DOHH2 (cell line): ENCODE measurements at regions not wholly inside any gene's neighbourhood (a gene's known extent, or its start where the extent isn't known, plus 50 kb on each side); places are given as distances from the start of the nearest gene placed in this dataset.
"Not testable (repeated sequence)": the region's sequence is repeated elsewhere in the genome, so short reads cannot be mapped to it uniquely, and the experiment has no call there.

Source experiments
- H3F3A ChIP-seq: fragments of 200-600 bp; sonication (generic), shearing (Covaris generic); 2 replicates; pipeline ENCODE4 v1.6.0; 2016; ENCODE audit warnings: antibody characterized with exemption, mild to moderate bottlenecking; ENCODE audit not compliant: control insufficient read depth, insufficient read depth
- H3K27ac ChIP-seq: fragments of 200-600 bp; sonication (generic); 2 replicates; pipeline ENCODE4 v1.5.1; 2014; ENCODE audit warnings: low read depth, mild to moderate bottlenecking, low read length, moderate library complexity
- H3K27me3 ChIP-seq: fragments of 200-600 bp; sonication (generic); 2 replicates; pipeline ENCODE4 v1.6.1; 2014; ENCODE audit warnings: mild to moderate bottlenecking, low read length, mixed read lengths; ENCODE audit not compliant: control insufficient read depth
- H3K36me3 ChIP-seq: fragments of 200-600 bp; sonication (generic); 2 replicates; pipeline ENCODE4 v1.6.1; 2014; ENCODE audit warnings: mild to moderate bottlenecking, low read length, moderate library complexity, mixed read lengths; ENCODE audit not compliant: control insufficient read depth
- H3K4me1 ChIP-seq: fragments of 200-600 bp; sonication (generic); 2 replicates; pipeline ENCODE4 v1.6.1; 2014; ENCODE audit warnings: mild to moderate bottlenecking, low read length, mixed read lengths; ENCODE audit not compliant: control insufficient read depth
- H3K4me2 ChIP-seq: fragments of 200-600 bp; sonication (generic); 2 replicates; pipeline ENCODE4 v1.6.0; 2014; ENCODE audit warnings: mild to moderate bottlenecking, low read length, moderate library complexity
- H3K4me3 ChIP-seq: fragments of 200-600 bp; sonication (generic); 2 replicates; pipeline ENCODE4 v1.5.1; 2014; ENCODE audit warnings: mild to moderate bottlenecking, low read length, mixed read lengths
- H3K79me2 ChIP-seq: fragments of 200-600 bp; sonication (generic); 2 replicates; pipeline ENCODE4 v1.6.1; 2014; ENCODE audit warnings: mild to moderate bottlenecking, low read length, mixed read lengths; ENCODE audit not compliant: control insufficient read depth
- H3K9me2 ChIP-seq: fragments of 200-600 bp; sonication (generic); replicated peaks from 2 replicates; pipeline ENCODE4 v1.6.1; 2014; ENCODE audit warnings: mild to moderate bottlenecking, low read length, mixed read lengths; ENCODE audit not compliant: control insufficient read depth
- H3K9me3 ChIP-seq: fragments of 200-600 bp; sonication (generic); 2 replicates; pipeline ENCODE4 v1.6.1; 2014; ENCODE audit warnings: antibody characterized with exemption, low read length, mixed read lengths; ENCODE audit not compliant: control insufficient read depth, insufficient read depth
- H4K20me1 ChIP-seq: fragments of 200-600 bp; sonication (generic); 2 replicates; pipeline ENCODE4 v1.6.0; 2014; ENCODE audit warnings: low read depth, mild to moderate bottlenecking, antibody characterized with exemption, low read length, moderate library complexity; ENCODE audit not compliant: control insufficient read depth, insufficient read depth
- EZH2phosphoT487 ChIP-seq: fragments of 200-600 bp; sonication (generic); IDR thresholded peaks from 2 replicates; pipeline ENCODE4 v1.6.1; 2017; ENCODE audit warnings: borderline replicate concordance, mild to moderate bottlenecking, antibody characterized with exemption, low read length, moderate library complexity, mixed read lengths
- TF ChIP-seq, protein P1 (sequence below): fragments of 200-600 bp; sonication (generic); IDR thresholded peaks from one replicate; pipeline ENCODE4 v1.5.1; 2014; ENCODE audit warnings: antibody characterized with exemption, mild to moderate bottlenecking, low read depth, low read length; ENCODE audit not compliant: poor library complexity, severe bottlenecking

DNA sequence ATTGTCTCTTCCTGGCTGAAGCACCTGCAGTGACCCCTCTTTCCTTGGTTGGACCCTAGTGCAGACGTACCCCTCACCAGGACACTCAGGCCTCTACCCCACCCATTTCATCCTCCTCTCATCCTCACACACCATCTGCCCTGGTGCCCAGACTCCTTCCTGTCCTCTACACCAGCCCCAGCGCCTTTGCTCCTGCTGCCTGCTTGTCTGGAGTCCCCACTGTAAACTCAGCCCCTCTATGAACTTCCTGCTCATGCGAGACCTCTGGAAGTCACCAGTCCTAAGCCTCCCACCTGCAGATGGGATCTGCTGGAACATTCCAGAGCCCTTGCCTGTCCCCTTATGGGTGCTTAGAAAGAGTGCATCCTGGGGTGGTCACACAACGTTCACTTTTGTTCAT is 242.5 kb downstream of the ADGRD1 start:
- H3K9me3 ChIP-seq, result peaks cover 6% of the 10 kb centered on the region; the same call in 1 of the 2 replicates
- H3K4me1 ChIP-seq, result no peaks in the 10 kb centered on the region
- H3K4me3 ChIP-seq, result no peak overlapping the region
- H3K27me3 ChIP-seq, result peaks cover 6% of the 10 kb centered on the region
- no peaks in the 10 kb centered on the region for H3K9me2 ChIP-seq
- no peak overlapping the region for H3K27ac ChIP-seq
- no peaks in the 10 kb centered on the region for H4K20me1 ChIP-seq
- TF ChIP-seq, protein P1, sequence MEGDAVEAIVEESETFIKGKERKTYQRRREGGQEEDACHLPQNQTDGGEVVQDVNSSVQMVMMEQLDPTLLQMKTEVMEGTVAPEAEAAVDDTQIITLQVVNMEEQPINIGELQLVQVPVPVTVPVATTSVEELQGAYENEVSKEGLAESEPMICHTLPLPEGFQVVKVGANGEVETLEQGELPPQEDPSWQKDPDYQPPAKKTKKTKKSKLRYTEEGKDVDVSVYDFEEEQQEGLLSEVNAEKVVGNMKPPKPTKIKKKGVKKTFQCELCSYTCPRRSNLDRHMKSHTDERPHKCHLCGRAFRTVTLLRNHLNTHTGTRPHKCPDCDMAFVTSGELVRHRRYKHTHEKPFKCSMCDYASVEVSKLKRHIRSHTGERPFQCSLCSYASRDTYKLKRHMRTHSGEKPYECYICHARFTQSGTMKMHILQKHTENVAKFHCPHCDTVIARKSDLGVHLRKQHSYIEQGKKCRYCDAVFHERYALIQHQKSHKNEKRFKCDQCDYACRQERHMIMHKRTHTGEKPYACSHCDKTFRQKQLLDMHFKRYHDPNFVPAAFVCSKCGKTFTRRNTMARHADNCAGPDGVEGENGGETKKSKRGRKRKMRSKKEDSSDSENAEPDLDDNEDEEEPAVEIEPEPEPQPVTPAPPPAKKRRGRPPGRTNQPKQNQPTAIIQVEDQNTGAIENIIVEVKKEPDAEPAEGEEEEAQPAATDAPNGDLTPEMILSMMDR, result no peak
- TF ChIP-seq EZH2phosphoT487, result no peak
- no peak overlapping the region for H3K4me2 ChIP-seq
- H3F3A ChIP-seq, result no peaks in the 10 kb centered on the region
- no peaks in the 10 kb centered on the region for H3K36me3 ChIP-seq
- H3K79me2 ChIP-seq, result no peaks in the 10 kb centered on the region

DNA sequence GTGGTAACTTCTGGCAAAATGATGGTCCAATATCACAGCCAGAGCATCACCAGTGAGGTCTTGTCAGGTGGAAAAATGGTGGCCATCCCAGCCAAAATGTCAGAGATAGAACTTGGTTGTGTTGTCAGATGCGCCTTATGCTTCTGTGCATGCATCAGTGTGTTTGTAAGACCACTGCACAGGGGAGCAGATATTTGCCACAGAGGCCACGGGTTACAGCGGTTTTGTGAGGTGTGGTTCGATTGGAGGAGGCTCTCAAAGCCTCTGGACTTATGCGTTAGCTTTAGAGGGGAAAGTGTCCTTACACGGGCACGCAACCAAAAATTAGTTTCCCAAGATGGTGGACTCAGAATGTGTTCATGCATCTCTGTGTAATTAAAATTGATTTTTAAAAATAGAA is 243.8 kb downstream of the ADGRD1 start:
- Histone ChIP-seq H3K79me2 (no peaks in the 10 kb centered on the region), H3K9me2 (no peaks in the 10 kb centered on the region), H3K36me3 (no peaks in the 10 kb centered on the region), H4K20me1 (no peaks in the 10 kb centered on the region), H3K27me3 (no peaks in the 10 kb centered on the region), H3K4me1 (no peaks in the 10 kb centered on the region), H3F3A (no peaks in the 10 kb centered on the region), H3K9me3 (peaks cover 6% of the 10 kb centered on the region; the same call in 1 of the 2 replicates), H3K27ac (no peak overlapping the region), H3K4me2 (no peak overlapping the region), H3K4me3 (no peak overlapping the region)
- TF ChIP-seq EZH2phosphoT487, result no peak
- TF ChIP-seq, protein P1, result no peak

DNA sequence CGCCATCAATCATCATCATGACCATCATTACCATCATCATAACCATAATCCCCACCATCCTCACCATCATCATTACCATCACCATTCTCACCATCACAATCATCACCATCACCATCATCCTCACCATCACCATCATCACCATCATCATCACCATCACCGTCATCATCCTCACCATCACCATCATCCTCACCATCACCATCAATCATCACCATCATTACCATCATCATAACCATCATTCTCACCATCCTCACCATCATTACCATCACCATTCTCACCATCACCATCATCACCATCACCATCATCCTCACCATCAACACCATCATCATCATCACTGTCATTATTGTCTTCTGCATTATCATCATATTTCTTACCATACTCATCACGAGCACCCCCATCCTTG is 245.5 kb downstream of the ADGRD1 start:
- no peaks in the 10 kb centered on the region for H3K9me2 ChIP-seq
- H3K36me3 ChIP-seq, result no peaks in the 10 kb centered on the region
- H3F3A ChIP-seq, result no peaks in the 10 kb centered on the region
- H3K27ac ChIP-seq, result no peak overlapping the region
- no peak overlapping the region for H3K4me2 ChIP-seq
- no peak for TF ChIP-seq EZH2phosphoT487
- H3K79me2 ChIP-seq, result no peaks in the 10 kb centered on the region
- H3K4me1 ChIP-seq, result no peaks in the 10 kb centered on the region
- H3K9me3 ChIP-seq, result peaks cover 1% of the 10 kb centered on the region; the same call in 1 of the 2 replicates
- H4K20me1 ChIP-seq, result no peaks in the 10 kb centered on the region
- no peaks in the 10 kb centered on the region for H3K27me3 ChIP-seq
- H3K4me3 ChIP-seq, result no peak overlapping the region

DNA sequence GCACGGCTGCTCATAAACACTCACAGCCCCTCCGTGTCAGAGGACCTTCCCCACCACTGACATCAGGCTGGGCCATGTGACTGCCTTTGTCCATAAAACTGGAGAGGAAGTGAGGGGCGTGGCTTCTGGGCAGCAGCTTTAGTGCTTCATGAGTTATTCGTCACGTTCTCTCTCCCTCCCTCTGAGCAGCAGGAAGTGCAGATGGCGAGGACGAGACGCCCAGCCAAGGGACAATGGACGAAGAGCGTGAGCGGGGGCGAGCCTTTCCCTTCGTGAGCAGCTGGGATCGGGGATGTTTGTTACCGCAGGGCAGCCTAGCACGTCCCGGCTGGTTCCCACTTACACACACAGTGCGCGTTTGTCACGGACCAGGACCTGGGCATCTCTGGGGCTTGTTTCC is 248.2 kb downstream of the ADGRD1 start:
- not testable (repeated sequence) for H3K79me2 ChIP-seq, H3K27me3 ChIP-seq, H3K27ac ChIP-seq, H3K9me2 ChIP-seq, H3K36me3 ChIP-seq, H3F3A ChIP-seq, H3K4me3 ChIP-seq, H3K9me3 ChIP-seq, H3K4me2 ChIP-seq, H3K4me1 ChIP-seq, H4K20me1 ChIP-seq
